Keratinocyte (primary cell): ENCODE measurements at regions not wholly inside any gene's neighbourhood (a gene's known extent, or its start where the extent isn't known, plus 50 kb on each side); places are given as distances from the start of the nearest gene placed in this dataset.

Experiments used
- EZH2 ChIP-seq: IDR thresholded peaks from one replicate; pipeline ENCODE4 v1.6.1; 2012; ENCODE audit warnings: inconsistent platforms, mild to moderate bottlenecking, low read length, moderate library complexity
- TF ChIP-seq, protein P1 (sequence below), 3 experiments: IDR thresholded peaks in 1 of 3; conservative IDR thresholded peaks in 1 of 3; optimal IDR thresholded peaks in 1 of 3; 2 replicates in 2 of 3; 3 replicates in 1 of 3; pipeline versions ENCODE3 to v1.5.1; 2011; ENCODE audit warnings: low read length in 3 of 3, mild to moderate bottlenecking in 3 of 3, moderate library complexity in 2 of 3, control low read depth in 1 of 3, inconsistent platforms in 1 of 3; ENCODE audit not compliant: insufficient read depth in 2 of 3; ENCODE audit errors: extremely low read depth in 1 of 3

DNA sequence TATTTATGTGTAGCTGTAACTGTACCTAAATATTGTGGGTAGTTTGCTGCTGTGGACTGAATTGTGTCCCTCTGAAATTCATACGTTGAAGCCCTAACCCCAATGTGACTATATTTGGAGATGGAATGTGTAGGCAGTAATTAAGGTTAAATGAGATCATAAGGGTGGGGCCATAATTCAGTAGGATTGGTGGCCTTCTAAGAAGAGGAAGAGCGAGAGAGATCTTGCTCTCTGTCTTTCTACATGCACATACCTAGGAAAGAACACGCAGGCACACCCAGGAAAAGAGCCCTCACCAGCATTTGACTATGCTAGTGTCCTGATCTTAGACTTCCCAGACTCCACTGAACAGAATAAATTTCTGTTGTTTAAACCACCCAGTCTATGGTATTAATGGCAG lies 67.6 kb upstream of the CFAP20DC start:
- TF ChIP-seq, protein P1, sequence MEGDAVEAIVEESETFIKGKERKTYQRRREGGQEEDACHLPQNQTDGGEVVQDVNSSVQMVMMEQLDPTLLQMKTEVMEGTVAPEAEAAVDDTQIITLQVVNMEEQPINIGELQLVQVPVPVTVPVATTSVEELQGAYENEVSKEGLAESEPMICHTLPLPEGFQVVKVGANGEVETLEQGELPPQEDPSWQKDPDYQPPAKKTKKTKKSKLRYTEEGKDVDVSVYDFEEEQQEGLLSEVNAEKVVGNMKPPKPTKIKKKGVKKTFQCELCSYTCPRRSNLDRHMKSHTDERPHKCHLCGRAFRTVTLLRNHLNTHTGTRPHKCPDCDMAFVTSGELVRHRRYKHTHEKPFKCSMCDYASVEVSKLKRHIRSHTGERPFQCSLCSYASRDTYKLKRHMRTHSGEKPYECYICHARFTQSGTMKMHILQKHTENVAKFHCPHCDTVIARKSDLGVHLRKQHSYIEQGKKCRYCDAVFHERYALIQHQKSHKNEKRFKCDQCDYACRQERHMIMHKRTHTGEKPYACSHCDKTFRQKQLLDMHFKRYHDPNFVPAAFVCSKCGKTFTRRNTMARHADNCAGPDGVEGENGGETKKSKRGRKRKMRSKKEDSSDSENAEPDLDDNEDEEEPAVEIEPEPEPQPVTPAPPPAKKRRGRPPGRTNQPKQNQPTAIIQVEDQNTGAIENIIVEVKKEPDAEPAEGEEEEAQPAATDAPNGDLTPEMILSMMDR (optimal IDR thresholded peaks at IDR 0.05 in 1 of 3, IDR thresholded peaks at IDR 0.05 in 1 of 3, conservative IDR thresholded peaks at IDR 0.05 in 1 of 3; ENCODE audit: extremely low read depth in 1 of 3, insufficient read depth in 2 of 3, low read length in 3 of 3), result no peak
- no peak for TF ChIP-seq EZH2
